Heart right ventricle (tissue), 16 donors: ENCODE measurements at regions not wholly inside any gene's neighbourhood (a gene's known extent, or its start where the extent isn't known, plus 50 kb on each side); places are given as distances from the start of the nearest gene placed in this dataset.

Experiments used
- ATAC-seq, 8 donors: fragments of 200-7000 bp; cut with Tn5 transposase; one replicate each; pipeline ENCODE4 v1.9.1; 2020; ENCODE audit warnings: mild to moderate bottlenecking in 8 of 8, moderate library complexity in 8 of 8, moderate number of reproducible peaks in 1 of 8
- DNase-seq, 2 donors: peaks; one replicate each; pipeline ENCODE4 v3.0.0-alpha.2; 2020
- H3K27ac ChIP-seq, 10 donors: fragments of 200-600 bp; sonication (generic) in 2 of 10; one replicate each; pipeline versions ENCODE4 v1.5.0 to v1.8.0; 2020 to 2022; ENCODE audit warnings: mild to moderate bottlenecking in 3 of 10
- H3K27me3 ChIP-seq, 7 donors: fragments of 200-600 bp; one replicate each; pipeline ENCODE4 v1.8.0; 2021 to 2022; ENCODE audit warnings: mild to moderate bottlenecking in 2 of 7
- H3K36me3 ChIP-seq, 9 donors: fragments of 200-600 bp; sonication (generic) in 1 of 9; one replicate each; pipeline versions ENCODE4 v1.5.0 to v1.8.0; 2020 to 2022; ENCODE audit warnings: mild to moderate bottlenecking in 2 of 9
- H3K4me1 ChIP-seq, 9 donors: fragments of 200-600 bp; sonication (generic) in 1 of 9; one replicate each; pipeline versions ENCODE4 v1.5.0 to v1.8.0; 2020 to 2022; ENCODE audit warnings: mild to moderate bottlenecking in 4 of 9
- H3K4me3 ChIP-seq, 10 donors: fragments of 200-600 bp; sonication (generic) in 2 of 10; one replicate each; pipeline versions ENCODE4 v1.5.0 to v1.8.0; 2020 to 2022; ENCODE audit warnings: mild to moderate bottlenecking in 7 of 10, moderate library complexity in 2 of 10
- H3K9me3 ChIP-seq, 11 donors: fragments of 200-600 bp in 10 of 11; sonication (generic) in 2 of 11; one replicate each; pipeline versions ENCODE4 v1.5.0 to v1.8.0; 2013 to 2022; ENCODE audit warnings: mild to moderate bottlenecking in 2 of 11, control low read depth in 1 of 11, moderate library complexity in 1 of 11
- WGBS, 2 donors: extraction: QIAGEN DNeasy Blood & Tissue Kit; methylation state at CpG; one replicate each; pipeline ENCODE4 v1.1.7; 2013; ENCODE audit warnings: inconsistent platforms in 1 of 2; 5-methylcytosine and 5-hydroxymethylcytosine counted together
- intact Hi-C, 10 donors: fragments of 100-400 bp; cut with DNase I; formaldehyde crosslinking; loops; one replicate each; pipeline versions ENCODE4 v1.11.1 to v1.14.2; 2022
- TF ChIP-seq, protein P1 (sequence below), 9 donors: fragments of 200-600 bp; sonication (generic) in 2 of 9; IDR thresholded peaks; one replicate each; pipeline versions ENCODE4 v1.5.0 to v1.8.0; 2021 to 2022; ENCODE audit warnings: antibody characterized with exemption in 9 of 9, mild to moderate bottlenecking in 5 of 9, moderate library complexity in 1 of 9
- donor health status: Arrhythmogenic right ventricular cardiomyopathy.
- donor health status: ischemic (EF 13 %, LVEDD 7.1; RV severe dilation, severe dysfunction).
- donor health status: healthy with polysubstance abuse.
- donor health status: DM: no; HTN: yes; CAD: no.
- donor health status: DM: no; HTN: no; CAD: no.
- donor health status: ischemic (EF 25% LVEDD 6.9; RV normal size, moderate dysfunction).
- donor health status: ischemic (EF 25% LVEDD 5.7; RV mildly dilated, moderate dysfunction).
- donor health status: healthy.
- donor health status: DM: yes; HTN: yes; CAD: no.
- donor health status: Ischemic cardiomyopathy.
- donor health status: ischemic (EF 35%, LVEDD 5.7; RV mildly dilated, moderate dysfunction).
- donor health status: nonischemic (EF 11% LVEDD 7.7; RV severe dilation, severe dysfunction).
- donor health status: DM: yes; HTN: yes; CAD: no.
- donor health status: PGD.
- donor health status: ischemic (EF 29% LVEDD 5.4; RV normal size, mild dysfunction).
- donor health status: nonischemic (EF 23%, LVEDD 6.1; RV moderate dilation, normal function).

DNA sequence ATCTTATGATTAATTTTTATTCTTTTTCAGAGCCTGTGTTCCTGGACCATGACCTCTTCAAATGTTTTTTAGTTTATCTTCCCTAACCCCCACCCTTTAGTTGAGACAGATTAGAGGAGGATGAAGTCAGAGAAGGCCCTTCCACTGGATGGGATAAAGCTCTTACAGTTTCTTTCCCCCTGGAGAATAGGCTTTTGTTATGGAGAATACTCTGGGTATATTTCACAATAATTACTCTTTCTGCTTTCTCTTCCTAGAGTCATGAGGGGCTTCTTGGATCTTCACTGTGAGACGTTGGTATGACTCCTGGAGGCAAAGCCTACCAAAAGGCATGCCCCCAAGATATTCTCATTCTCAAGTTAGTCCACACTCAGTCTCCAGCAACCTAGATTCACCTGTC lies 144.4 kb upstream of the THRB start:
- 79 to 81% methylated on average over 1 of the region's 1 CpG for WGBS, 2 donors
- Histone ChIP-seq H3K9me3 (peaks cover 0 to 13% (median 0%) of the 10 kb centered on the region in 11 donors), H3K36me3 (no peaks in the 10 kb centered on the region), H3K27me3 (no peaks in the 10 kb centered on the region), H3K27ac (no peak overlapping the region), H3K4me3 (no peak overlapping the region), H3K4me1 (peaks cover 0 to 13% (median 0%) of the 10 kb centered on the region in 9 donors)
- DNase-seq (no peak), ATAC-seq (no peak)
- intact Hi-C loops = no loop called here
- TF ChIP-seq, protein P1, sequence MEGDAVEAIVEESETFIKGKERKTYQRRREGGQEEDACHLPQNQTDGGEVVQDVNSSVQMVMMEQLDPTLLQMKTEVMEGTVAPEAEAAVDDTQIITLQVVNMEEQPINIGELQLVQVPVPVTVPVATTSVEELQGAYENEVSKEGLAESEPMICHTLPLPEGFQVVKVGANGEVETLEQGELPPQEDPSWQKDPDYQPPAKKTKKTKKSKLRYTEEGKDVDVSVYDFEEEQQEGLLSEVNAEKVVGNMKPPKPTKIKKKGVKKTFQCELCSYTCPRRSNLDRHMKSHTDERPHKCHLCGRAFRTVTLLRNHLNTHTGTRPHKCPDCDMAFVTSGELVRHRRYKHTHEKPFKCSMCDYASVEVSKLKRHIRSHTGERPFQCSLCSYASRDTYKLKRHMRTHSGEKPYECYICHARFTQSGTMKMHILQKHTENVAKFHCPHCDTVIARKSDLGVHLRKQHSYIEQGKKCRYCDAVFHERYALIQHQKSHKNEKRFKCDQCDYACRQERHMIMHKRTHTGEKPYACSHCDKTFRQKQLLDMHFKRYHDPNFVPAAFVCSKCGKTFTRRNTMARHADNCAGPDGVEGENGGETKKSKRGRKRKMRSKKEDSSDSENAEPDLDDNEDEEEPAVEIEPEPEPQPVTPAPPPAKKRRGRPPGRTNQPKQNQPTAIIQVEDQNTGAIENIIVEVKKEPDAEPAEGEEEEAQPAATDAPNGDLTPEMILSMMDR (IDR thresholded peaks at IDR 0.05) = no peak

DNA sequence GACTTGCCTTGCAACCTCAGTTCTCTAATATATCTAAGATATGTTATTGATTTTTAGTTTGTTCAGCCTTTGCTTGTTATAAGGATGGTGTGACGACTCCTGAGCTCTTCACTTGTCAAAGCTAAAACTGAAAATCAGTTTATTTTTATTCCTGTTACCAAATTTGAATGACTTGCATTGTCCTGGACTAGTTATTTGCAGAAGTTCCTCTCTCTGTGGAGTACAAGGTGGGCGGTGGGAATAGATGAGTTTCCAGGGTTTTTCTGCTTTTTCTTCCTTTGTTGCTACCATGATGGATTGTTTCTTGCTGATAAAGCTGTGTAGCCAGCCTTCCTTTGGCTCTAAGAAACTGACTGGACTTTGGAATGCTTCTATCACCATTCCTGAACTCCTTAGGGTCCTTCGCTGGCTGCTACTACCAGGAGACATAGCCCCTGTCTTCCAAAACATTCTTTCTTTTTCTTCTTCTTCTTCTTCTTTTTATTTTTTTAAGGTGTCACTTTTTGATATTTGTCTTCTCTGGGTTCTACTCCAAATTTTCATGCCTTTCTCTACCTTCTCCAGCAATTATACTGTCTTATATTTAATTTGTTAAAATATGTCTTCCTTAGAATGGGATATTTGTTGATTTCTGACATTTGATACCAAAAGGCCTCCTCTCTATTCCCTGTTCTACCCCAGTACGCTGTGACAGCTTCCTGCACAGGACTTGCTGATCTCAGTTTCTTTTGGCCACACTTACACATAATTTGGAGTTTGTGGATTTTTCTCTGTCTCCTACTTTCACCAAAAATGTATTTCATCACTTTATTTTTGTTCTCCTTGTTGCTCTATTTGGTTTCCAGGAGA lies 145.1 kb upstream of the THRB start:
- H3K9me3 ChIP-seq = peaks cover 0 to 7% (median 0%) of the 10 kb centered on the region in 11 donors
- no peaks in the 10 kb centered on the region for H3K36me3 ChIP-seq
- 78 to 82% methylated on average over 4 of the region's 4 CpGs for WGBS, 2 donors
- DNase-seq = no peak
- TF ChIP-seq, protein P1 (IDR thresholded peaks at IDR 0.05) = no peak
- peak in 1 of 8 donors; percentile 20 for ATAC-seq
- intact Hi-C loops = loop anchor here in 3 of 10 donors (10.0 kb wide), 2 partner anchors 255 to 375 kb away; no protein-coding TSS in a partner anchor
- peaks cover 0 to 13% (median 0%) of the 10 kb centered on the region in 9 donors for H3K4me1 ChIP-seq
- H3K27me3 ChIP-seq = no peaks in the 10 kb centered on the region
- no peak overlapping the region for H3K4me3 ChIP-seq
- H3K27ac ChIP-seq = no peak overlapping the region

DNA sequence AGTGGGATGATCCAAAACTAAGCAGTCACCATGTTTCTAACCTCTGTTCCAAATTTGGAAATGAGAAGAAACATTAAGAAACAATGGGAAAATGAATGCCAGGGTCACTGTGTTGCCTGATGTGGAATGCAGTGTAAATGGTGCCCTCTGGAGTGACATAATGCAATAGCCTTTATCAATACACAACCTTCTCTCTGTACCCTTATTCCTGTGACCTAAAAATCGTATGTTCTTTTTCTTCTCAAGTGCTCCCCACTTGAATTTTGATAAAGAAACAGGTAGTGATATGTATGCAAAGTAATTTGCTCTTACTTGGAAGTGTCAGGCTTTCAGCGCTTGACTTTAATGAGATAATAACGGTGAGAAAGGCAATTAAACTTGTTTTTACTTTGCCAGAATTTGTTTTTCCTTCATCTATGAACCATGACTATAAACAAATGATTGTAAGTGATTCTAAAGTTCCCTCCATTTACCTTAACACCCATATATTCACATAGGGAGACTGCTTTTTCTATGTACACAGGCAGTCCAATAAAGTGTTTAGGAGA lies 145.8 kb upstream of the THRB start:
- peaks cover 0 to 3% (median 0%) of the 10 kb centered on the region in 11 donors for H3K9me3 ChIP-seq
- H3K4me3 ChIP-seq = no peak overlapping the region
- peak in 3 of 8 donors; percentile 42 to 68 (median 49) for ATAC-seq
- H3K27ac ChIP-seq = no peak overlapping the region
- 41 to 45% methylated on average over 3 of the region's 3 CpGs for WGBS, 2 donors
- H3K27me3 ChIP-seq = no peaks in the 10 kb centered on the region
- TF ChIP-seq, protein P1 (IDR thresholded peaks at IDR 0.05) = peak in 8 of 9 donors; percentile 12 to 63 (median 52)
- peaks cover 0 to 13% (median 0%) of the 10 kb centered on the region in 9 donors for H3K4me1 ChIP-seq
- DNase-seq = no peak
- intact Hi-C loops = loop anchor here in 3 of 10 donors (10.0 kb wide), 2 partner anchors 256 to 376 kb away; no protein-coding TSS in a partner anchor
- H3K36me3 ChIP-seq = no peaks in the 10 kb centered on the region

DNA sequence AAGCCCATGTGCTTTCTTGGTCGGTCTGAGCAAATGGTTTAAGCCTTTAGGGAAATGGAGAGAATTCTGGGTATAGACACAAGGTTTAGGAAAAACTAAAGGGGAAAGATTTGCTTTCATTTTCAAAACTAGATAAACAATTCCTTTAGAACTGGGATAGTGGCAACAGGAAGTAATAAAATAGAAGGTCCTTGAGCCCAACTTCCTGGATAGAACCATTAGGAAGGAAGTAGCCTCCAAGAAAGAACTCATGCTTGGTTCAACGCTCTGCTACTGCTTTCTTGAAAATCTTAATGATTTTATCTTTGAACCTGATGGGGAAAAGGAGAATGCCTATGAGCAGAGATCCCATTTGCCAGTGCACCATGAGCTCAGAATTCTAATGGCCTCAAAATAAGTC lies 147.0 kb upstream of the THRB start:
- H3K9me3 ChIP-seq = no peaks in the 10 kb centered on the region
- peaks cover 0 to 13% (median 0%) of the 10 kb centered on the region in 9 donors for H3K4me1 ChIP-seq
- no peaks in the 10 kb centered on the region for H3K36me3 ChIP-seq
- no peak overlapping the region for H3K4me3 ChIP-seq
- intact Hi-C loops = loop anchor here in 3 of 10 donors (10.0 kb wide), 2 partner anchors 257 to 377 kb away; no protein-coding TSS in a partner anchor
- DNase-seq (no peak), ATAC-seq (no peak)
- TF ChIP-seq, protein P1 (IDR thresholded peaks at IDR 0.05) = no peak
- WGBS, 2 donors = 52 to 53% methylated on average over 2 of the region's 2 CpGs
- no peak overlapping the region for H3K27ac ChIP-seq
- H3K27me3 ChIP-seq = no peaks in the 10 kb centered on the region
